SK-N-SH (cell line): ENCODE measurements at regions not wholly inside any gene's neighbourhood (a gene's known extent, or its start where the extent isn't known, plus 50 kb on each side); places are given as distances from the start of the nearest gene placed in this dataset.

Source experiments
- CTCF ChIA-PET: fragments of 300-600, 350-600 bp; formaldehyde crosslinking; extraction: SDS; loops from one replicate; lab custom pipeline; 2021; lab: Yijun Ruan, JAX
- POLR2A ChIA-PET: fragments of 350-600 bp; sonication (Branson Sonifier 250); formaldehyde crosslinking; extraction: SDS; loops from one replicate; lab custom pipeline; 2020; ENCODE audit warnings: antibody characterized with exemption, inconsistent platforms; lab: Yijun Ruan, JAX
- DNase-seq: peaks from one replicate; pipeline ENCODE4 v3.0.0; 2012
- H2AFZ ChIP-seq: fragments of 200-600 bp; sonication (generic); 2 replicates; pipeline ENCODE4 v1.8.1; 2016; ENCODE audit warnings: antibody characterized with exemption, mild to moderate bottlenecking, low read depth
- H3F3A ChIP-seq: fragments of 200-600 bp; sonication (generic); replicated peaks from 2 replicates; pipeline ENCODE3; 2016; ENCODE audit warnings: antibody characterized with exemption, mild to moderate bottlenecking; ENCODE audit not compliant: insufficient read depth
- H3K27ac ChIP-seq, 2 experiments: fragments of 200-500 bp in 1 of 2; fragments of 200-600 bp in 1 of 2; sonication (Bioruptor generic) in 1 of 2; sonication (generic), shearing (Covaris generic) in 1 of 2; 2 replicates each; pipeline versions ENCODE4 v1.5.1 to v1.6.1; 2014 to 2016; ENCODE audit warnings: low read depth in 2 of 2, inconsistent platforms in 1 of 2, low read length in 1 of 2, mild to moderate bottlenecking in 1 of 2, mixed read lengths in 1 of 2
- H3K27me3 ChIP-seq: fragments of 200-600 bp; sonication (generic), shearing (Covaris generic); 2 replicates; pipeline ENCODE4 v1.6.1; 2016; ENCODE audit warnings: mixed run types; ENCODE audit not compliant: insufficient read depth
- H3K36me3 ChIP-seq, 2 experiments: fragments of 200-500 bp in 1 of 2; fragments of 200-600 bp in 1 of 2; sonication (Bioruptor generic) in 1 of 2; sonication (generic) in 1 of 2; replicated peaks in 1 of 2; 2 replicates each; pipeline versions ENCODE3 to v1.5.1; 2014 to 2016; ENCODE audit warnings: low read length in 1 of 2, mild to moderate bottlenecking in 1 of 2; ENCODE audit not compliant: insufficient read depth in 2 of 2, control insufficient read depth in 1 of 2
- H3K4me1 ChIP-seq, 2 experiments: fragments of 200-500 bp in 1 of 2; fragments of 200-600 bp in 1 of 2; sonication (Bioruptor generic) in 1 of 2; sonication (generic), shearing (Covaris generic) in 1 of 2; 2 replicates each; pipeline versions ENCODE4 v1.5.1 to v1.6.1; 2014 to 2016; ENCODE audit warnings: low read depth in 1 of 2, low read length in 1 of 2, mixed run types in 1 of 2; ENCODE audit not compliant: insufficient read depth in 2 of 2, control insufficient read depth in 1 of 2
- H3K4me2 ChIP-seq: fragments of 200-600 bp; sonication (generic), shearing (Covaris generic); 2 replicates; pipeline ENCODE4 v1.6.1; 2017; ENCODE audit warnings: mixed run types
- H3K4me3 ChIP-seq, 2 experiments: fragments of 200-500 bp in 1 of 2; fragments of 200-600 bp in 1 of 2; sonication (Bioruptor generic) in 1 of 2; sonication (generic), shearing (Covaris generic) in 1 of 2; 2 replicates each; pipeline versions ENCODE4 v1.5.1 to v1.8.1; 2014 to 2016; ENCODE audit warnings: low read depth in 2 of 2, inconsistent platforms in 1 of 2, low read length in 1 of 2, mild to moderate bottlenecking in 1 of 2, mixed read lengths in 1 of 2, moderate library complexity in 1 of 2
- H3K79me2 ChIP-seq: fragments of 200-600 bp; sonication (generic); 2 replicates; pipeline ENCODE4 v1.8.1; 2017; ENCODE audit warnings: mild to moderate bottlenecking; ENCODE audit not compliant: insufficient read depth
- H3K9ac ChIP-seq: fragments of 200-600 bp; sonication (generic); 2 replicates; pipeline ENCODE4 v1.6.1; 2017; ENCODE audit warnings: mixed run types
- H3K9me2 ChIP-seq: fragments of 200-600 bp; sonication (generic); 2 replicates; pipeline ENCODE4 v1.6.1; 2017; ENCODE audit warnings: mixed run types
- H3K9me3 ChIP-seq: fragments of 200-600 bp; sonication (generic); 2 replicates; pipeline ENCODE4 v1.6.1; 2017; ENCODE audit warnings: mixed run types, mild to moderate bottlenecking, moderate library complexity
- H4K20me1 ChIP-seq: fragments of 200-600 bp; sonication (generic); 2 replicates; pipeline ENCODE4 v1.6.1; 2017; ENCODE audit warnings: mild to moderate bottlenecking, mixed run types; ENCODE audit not compliant: insufficient read depth
- CHD2 ChIP-seq: fragments of 150-350 bp; IDR thresholded peaks from 2 replicates; pipeline ENCODE4 v1.6.1; 2018; ENCODE audit warnings: low read length; ENCODE audit not compliant: partially characterized antibody
- EP300 ChIP-seq, 2 experiments: IDR thresholded peaks; 2 replicates each; pipeline versions ENCODE4 v1.4.0 to v1.6.1; 2012; ENCODE audit warnings: borderline replicate concordance in 1 of 2, low read depth in 1 of 2, low read length in 1 of 2
- FOXJ3 ChIP-seq: sonication (generic); formaldehyde crosslinking; IDR thresholded peaks from 2 replicates; pipeline ENCODE4 v1.5.1; 2020; ENCODE audit warnings: mild to moderate bottlenecking, missing genetic modification reagents
- GATA2 ChIP-seq: sonication (generic); formaldehyde crosslinking; IDR thresholded peaks from 2 replicates; pipeline ENCODE4 v1.5.0; 2020; ENCODE audit warnings: mild to moderate bottlenecking, missing genetic modification reagents
- IRF3 ChIP-seq: fragments of 150-350 bp; IDR thresholded peaks from 2 replicates; pipeline ENCODE4 v1.6.1; 2016; ENCODE audit warnings: mild to moderate bottlenecking, low read depth, low read length
- MEF2A ChIP-seq: IDR thresholded peaks from 2 replicates; pipeline ENCODE4 v1.4.0; 2012; ENCODE audit warnings: low read depth, borderline replicate concordance
- MXI1 ChIP-seq: IDR thresholded peaks from 2 replicates; pipeline ENCODE4 v1.6.1; 2012; ENCODE audit warnings: mild to moderate bottlenecking, low read depth, low read length, improper control_type of control experiment
- NFIC ChIP-seq: IDR thresholded peaks from 2 replicates; pipeline ENCODE4 v1.4.0; 2012; ENCODE audit warnings: borderline replicate concordance
- NRF1 ChIP-seq: IDR thresholded peaks from 2 replicates; pipeline ENCODE4 v1.6.1; 2012; ENCODE audit warnings: low read depth, mild to moderate bottlenecking, low read length
- POLR2AphosphoS5 ChIP-seq: IDR thresholded peaks from 2 replicates; pipeline ENCODE4 v1.6.1; 2012; ENCODE audit warnings: low read depth, low read length
- RAD21 ChIP-seq: IDR thresholded peaks from 2 replicates; pipeline ENCODE4 v1.6.1; 2012; ENCODE audit warnings: mild to moderate bottlenecking, low read length
- RCOR1 ChIP-seq: fragments of 150-350 bp; IDR thresholded peaks from 2 replicates; pipeline ENCODE4 v1.6.1; 2017; ENCODE audit warnings: antibody characterized with exemption, low read length
- RFX5 ChIP-seq: IDR thresholded peaks from 2 replicates; pipeline ENCODE4 v1.6.1; 2012; ENCODE audit warnings: mild to moderate bottlenecking, improper control_type of control experiment, low read length
- RXRA ChIP-seq: IDR thresholded peaks from 2 replicates; pipeline ENCODE4 v1.4.0; 2012; ENCODE audit warnings: low read depth, mild to moderate bottlenecking, borderline replicate concordance
- TAF1 ChIP-seq: IDR thresholded peaks from 2 replicates; pipeline ENCODE4 v1.6.1; 2012; ENCODE audit warnings: low read depth, mild to moderate bottlenecking, low read length, moderate library complexity, borderline replicate concordance
- TEAD4 ChIP-seq: IDR thresholded peaks from 2 replicates; pipeline ENCODE4 v1.4.0; 2012; ENCODE audit warnings: mild to moderate bottlenecking, borderline replicate concordance; ENCODE audit not compliant: insufficient read depth
- WGBS: methylation state at CpG from one replicate; pipeline ENCODE4 v1.1.6; 2017; ENCODE audit warnings: low lambda C conversion rate; 5-methylcytosine and 5-hydroxymethylcytosine counted together
- TF ChIP-seq, protein P1 (sequence below): fragments of 150-350 bp; IDR thresholded peaks from 2 replicates; pipeline ENCODE4 v1.6.1; 2017; ENCODE audit warnings: antibody characterized with exemption, low read length, low read depth, borderline replicate concordance
- TF ChIP-seq, protein P2 (sequence below): IDR thresholded peaks from 2 replicates; pipeline ENCODE4 v1.6.1; 2012; ENCODE audit warnings: mild to moderate bottlenecking, low read depth, low read length, moderate library complexity
- TF ChIP-seq, protein P3 (sequence below): IDR thresholded peaks from 2 replicates; pipeline ENCODE4 v1.4.0; 2012; ENCODE audit warnings: low read depth, borderline replicate concordance

- no peaks in the 10 kb centered on the region for H3K9me2 ChIP-seq
- CTCF ChIA-PET: interaction anchor here (1.0 to 1.7 kb wide), 2 partner anchors 193 to 194 kb away, joined by 3 to 5 read pairs; no protein-coding TSS in a partner anchor
- TF ChIP-seq RCOR1: no peak
- no peak for TF ChIP-seq MEF2A
- TF ChIP-seq TAF1: no peak
- TF ChIP-seq NRF1: no peak
- no peak for TF ChIP-seq RFX5
- TF ChIP-seq RAD21: no peak
- TF ChIP-seq, protein P1, sequence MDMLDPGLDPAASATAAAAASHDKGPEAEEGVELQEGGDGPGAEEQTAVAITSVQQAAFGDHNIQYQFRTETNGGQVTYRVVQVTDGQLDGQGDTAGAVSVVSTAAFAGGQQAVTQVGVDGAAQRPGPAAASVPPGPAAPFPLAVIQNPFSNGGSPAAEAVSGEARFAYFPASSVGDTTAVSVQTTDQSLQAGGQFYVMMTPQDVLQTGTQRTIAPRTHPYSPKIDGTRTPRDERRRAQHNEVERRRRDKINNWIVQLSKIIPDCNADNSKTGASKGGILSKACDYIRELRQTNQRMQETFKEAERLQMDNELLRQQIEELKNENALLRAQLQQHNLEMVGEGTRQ: no peak
- TF ChIP-seq TEAD4: no peak
- TF ChIP-seq, protein P2, sequence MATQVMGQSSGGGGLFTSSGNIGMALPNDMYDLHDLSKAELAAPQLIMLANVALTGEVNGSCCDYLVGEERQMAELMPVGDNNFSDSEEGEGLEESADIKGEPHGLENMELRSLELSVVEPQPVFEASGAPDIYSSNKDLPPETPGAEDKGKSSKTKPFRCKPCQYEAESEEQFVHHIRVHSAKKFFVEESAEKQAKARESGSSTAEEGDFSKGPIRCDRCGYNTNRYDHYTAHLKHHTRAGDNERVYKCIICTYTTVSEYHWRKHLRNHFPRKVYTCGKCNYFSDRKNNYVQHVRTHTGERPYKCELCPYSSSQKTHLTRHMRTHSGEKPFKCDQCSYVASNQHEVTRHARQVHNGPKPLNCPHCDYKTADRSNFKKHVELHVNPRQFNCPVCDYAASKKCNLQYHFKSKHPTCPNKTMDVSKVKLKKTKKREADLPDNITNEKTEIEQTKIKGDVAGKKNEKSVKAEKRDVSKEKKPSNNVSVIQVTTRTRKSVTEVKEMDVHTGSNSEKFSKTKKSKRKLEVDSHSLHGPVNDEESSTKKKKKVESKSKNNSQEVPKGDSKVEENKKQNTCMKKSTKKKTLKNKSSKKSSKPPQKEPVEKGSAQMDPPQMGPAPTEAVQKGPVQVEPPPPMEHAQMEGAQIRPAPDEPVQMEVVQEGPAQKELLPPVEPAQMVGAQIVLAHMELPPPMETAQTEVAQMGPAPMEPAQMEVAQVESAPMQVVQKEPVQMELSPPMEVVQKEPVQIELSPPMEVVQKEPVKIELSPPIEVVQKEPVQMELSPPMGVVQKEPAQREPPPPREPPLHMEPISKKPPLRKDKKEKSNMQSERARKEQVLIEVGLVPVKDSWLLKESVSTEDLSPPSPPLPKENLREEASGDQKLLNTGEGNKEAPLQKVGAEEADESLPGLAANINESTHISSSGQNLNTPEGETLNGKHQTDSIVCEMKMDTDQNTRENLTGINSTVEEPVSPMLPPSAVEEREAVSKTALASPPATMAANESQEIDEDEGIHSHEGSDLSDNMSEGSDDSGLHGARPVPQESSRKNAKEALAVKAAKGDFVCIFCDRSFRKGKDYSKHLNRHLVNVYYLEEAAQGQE: no peak
- no peak for TF ChIP-seq EP300 (IDR thresholded peaks at IDR 0.05; ENCODE audit: borderline replicate concordance in 1 of 2, low read depth in 1 of 2, low read length in 1 of 2)
- POLR2A ChIA-PET: no interaction called here
- no peaks in the 10 kb centered on the region; the same call in 1 of the 2 replicates for H3K27me3 ChIP-seq
- no peak overlapping the region for H3K9ac ChIP-seq
- H3K36me3 ChIP-seq: no peaks in the 10 kb centered on the region
- DNase-seq: no peak
- H2AFZ ChIP-seq: no peak overlapping the region
- no peaks in the 10 kb centered on the region for H3F3A ChIP-seq
- H3K4me3 ChIP-seq: no peak overlapping the region
- H3K9me3 ChIP-seq: no peaks in the 10 kb centered on the region
- 23% methylated on average over 7 of the region's 12 CpGs for WGBS
- H3K4me2 ChIP-seq: no peak overlapping the region
- H4K20me1 ChIP-seq: no peaks in the 10 kb centered on the region
- H3K27ac ChIP-seq: no peak overlapping the region
- no peaks in the 10 kb centered on the region for H3K79me2 ChIP-seq
- H3K4me1 ChIP-seq: no peaks in the 10 kb centered on the region; a peak in 1 of 4 replicates
Measured at GRCh38 chr22:49240472-49240871, 587.2 kb downstream of the BRD1 start.

- H3F3A ChIP-seq: no peaks in the 10 kb centered on the region
- H2AFZ ChIP-seq: no peak overlapping the region
- no peaks in the 10 kb centered on the region for H3K36me3 ChIP-seq
- no peak overlapping the region for H3K9ac ChIP-seq
- H3K27me3 ChIP-seq: no peaks in the 10 kb centered on the region; the same call in 1 of the 2 replicates
- H4K20me1 ChIP-seq: no peaks in the 10 kb centered on the region
- H3K4me2 ChIP-seq: no peak overlapping the region
- H3K9me3 ChIP-seq: no peaks in the 10 kb centered on the region
- H3K27ac ChIP-seq: no peak overlapping the region
- H3K4me1 ChIP-seq: no peaks in the 10 kb centered on the region; a peak in 1 of 4 replicates
- 12% methylated on average over 9 of the region's 9 CpGs for WGBS
- POLR2A ChIA-PET: no interaction called here
- H3K9me2 ChIP-seq: no peaks in the 10 kb centered on the region
- CTCF ChIA-PET: interaction anchor here (1.0 to 1.7 kb wide), 2 partner anchors 193 to 194 kb away, joined by 3 to 5 read pairs; no protein-coding TSS in a partner anchor
- H3K79me2 ChIP-seq: no peaks in the 10 kb centered on the region
- no peak overlapping the region for H3K4me3 ChIP-seq
- no peak for DNase-seq
- TF ChIP-seq, protein P3, sequence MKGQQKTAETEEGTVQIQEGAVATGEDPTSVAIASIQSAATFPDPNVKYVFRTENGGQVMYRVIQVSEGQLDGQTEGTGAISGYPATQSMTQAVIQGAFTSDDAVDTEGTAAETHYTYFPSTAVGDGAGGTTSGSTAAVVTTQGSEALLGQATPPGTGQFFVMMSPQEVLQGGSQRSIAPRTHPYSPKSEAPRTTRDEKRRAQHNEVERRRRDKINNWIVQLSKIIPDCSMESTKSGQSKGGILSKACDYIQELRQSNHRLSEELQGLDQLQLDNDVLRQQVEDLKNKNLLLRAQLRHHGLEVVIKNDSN: no peak
- TF ChIP-seq MXI1 (no peak), RAD21 (no peak), GATA2 (CRISPR knock-in tag) (no peak), FOXJ3 (CRISPR knock-in tag) (no peak), IRF3 (no peak), RFX5 (no peak), POLR2AphosphoS5 (no peak), NFIC (no peak), RXRA (no peak), CHD2 (no peak)
- TF ChIP-seq, protein P1: no peak
Measured at GRCh38 chr22:49240016-49240380, 587.7 kb downstream of the BRD1 start.
